ENCODE measurements at regions not wholly inside any gene's neighbourhood (a gene's known extent, or its start where the extent isn't known, plus 50 kb on each side); places are given as distances from the start of the nearest gene placed in this dataset.
"Not testable (repeated sequence)": the region's sequence is repeated elsewhere in the genome, so short reads cannot be mapped to it uniquely, and the experiment has no call there.

DNA sequence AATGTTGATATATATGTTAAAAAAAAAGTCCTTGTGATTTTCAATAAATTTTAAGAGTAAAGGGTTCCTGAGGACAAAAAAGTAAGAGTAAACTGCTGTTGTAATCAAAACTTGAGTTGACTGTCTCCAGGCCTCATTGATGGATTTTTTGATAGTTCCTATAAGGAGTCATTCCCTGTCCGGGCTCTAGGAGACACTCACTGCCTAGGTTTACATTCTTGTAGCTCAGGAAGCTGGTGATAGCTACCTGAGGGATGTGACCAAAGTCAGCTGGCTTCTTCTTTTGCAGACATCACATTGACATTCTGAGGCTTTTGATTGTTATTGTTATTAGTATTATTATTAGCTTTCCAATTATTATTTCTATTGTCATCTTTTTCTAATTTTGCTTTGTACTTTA is 116.5 kb upstream of the FBXL7 start:
- no peak for DNase-seq

DNA sequence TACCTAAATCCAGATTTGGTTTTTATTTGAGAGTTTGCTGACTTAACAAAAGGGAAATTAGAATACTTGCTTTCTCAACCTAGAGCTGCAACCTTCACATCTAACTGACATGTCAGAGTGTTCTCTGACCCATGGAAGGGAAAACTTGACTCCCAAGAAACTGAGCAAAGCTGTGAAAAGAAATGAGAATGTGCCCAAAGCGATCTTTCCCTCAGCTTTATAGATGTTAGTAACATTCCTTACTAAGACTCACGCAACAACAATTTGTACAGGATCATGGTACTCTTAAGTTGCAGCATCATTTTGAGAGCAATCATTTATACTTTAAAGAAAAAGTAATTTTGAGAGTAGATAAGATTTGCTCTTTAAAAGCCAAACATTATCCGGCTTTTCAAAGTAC is 117.0 kb upstream of the FBXL7 start:
- no peak for DNase-seq

DNA sequence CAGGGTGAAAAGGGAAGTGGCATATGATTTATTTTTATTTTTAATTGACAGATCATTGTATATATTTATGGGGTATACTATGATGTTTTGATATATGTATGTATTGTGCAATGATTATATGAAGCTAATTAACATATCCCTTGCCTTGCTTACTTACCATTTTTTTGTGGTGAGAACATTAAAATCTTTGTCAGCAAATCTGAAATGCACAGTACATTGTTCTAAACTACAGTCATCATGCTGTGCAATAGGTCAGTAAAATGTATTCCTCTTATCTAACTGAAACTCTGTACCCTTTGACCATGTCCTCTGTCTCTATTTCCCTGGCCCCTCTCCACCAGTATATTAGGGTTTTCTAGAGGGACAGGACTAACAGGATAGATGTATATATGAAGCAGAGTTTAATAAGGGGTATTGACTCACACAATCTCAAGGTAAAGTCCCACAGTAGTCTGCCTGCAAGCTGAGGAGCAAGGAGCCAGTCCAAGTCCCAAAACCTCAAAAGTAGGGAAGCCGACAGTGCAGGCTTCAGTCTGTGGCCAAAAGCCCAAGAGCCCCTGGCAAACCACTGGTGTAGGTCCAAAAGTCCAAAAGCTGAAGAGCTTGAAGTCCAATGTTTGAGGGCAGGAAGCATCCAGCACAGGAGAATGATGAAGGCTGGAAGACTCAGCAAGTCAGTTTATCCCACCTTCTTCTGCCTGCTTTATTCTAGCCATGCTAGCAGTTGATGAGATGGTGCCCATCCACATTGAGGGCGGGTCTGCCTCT is 122.2 kb upstream of the FBXL7 start:
- DNase-seq, result no peak

DNA sequence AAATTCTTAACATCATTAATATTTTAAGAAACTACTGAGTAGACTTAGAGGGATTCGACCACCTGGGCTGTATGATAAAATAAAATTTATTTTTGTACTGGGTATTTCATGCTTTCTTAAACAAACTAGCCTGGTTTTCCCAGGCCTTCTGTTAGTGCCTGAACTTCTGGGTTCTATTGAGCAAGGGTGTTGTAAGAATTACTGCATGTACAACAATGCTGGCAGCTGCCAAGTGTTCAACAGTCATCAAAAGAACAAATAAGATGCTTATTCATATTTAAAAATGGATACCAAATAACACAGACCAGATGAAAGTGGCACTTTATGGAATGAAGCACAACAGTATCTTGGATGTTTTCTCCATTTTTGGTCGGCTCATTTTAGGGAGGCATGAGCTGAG is 123.2 kb upstream of the FBXL7 start:
- DNase-seq, result no peak

DNA sequence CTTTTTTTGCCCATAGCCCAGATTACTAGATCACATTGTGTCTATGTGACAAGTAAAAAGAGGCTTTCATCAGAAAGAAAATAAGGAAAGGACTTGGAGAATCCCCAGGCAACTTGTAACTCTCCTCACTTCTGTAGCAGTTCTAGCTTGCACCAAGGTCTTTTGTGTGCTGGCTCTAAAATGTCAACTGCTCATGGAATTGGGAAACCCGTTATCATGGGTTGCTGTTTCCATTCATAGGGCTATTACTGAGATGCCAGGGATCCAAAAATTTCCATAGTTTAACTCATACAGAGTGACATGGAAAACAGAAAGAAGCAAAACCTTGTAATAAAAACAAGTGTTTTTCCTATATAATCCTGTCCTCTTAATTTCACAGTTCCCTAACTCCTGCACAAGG is 123.9 kb upstream of the FBXL7 start:
- no peak for DNase-seq

DNA sequence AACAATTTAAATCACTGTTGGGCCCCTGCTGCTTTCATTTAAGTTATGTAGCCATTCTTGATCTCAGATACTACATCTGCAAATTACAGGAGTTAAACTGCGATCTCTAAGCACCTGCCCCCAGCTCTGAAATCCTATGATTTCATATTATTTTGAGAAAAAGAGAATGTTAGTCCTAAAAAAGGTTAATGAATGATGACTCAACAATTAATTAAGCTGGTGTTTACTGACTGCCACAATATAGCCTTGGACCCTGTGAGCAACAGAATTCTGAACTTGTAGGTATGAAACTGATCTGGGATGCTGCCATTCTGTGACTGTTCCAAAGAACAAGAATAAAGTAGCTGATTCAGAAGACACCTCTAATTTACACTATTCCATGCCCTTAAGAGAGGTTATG is 124.4 kb upstream of the FBXL7 start:
- DNase-seq, result no peak

DNA sequence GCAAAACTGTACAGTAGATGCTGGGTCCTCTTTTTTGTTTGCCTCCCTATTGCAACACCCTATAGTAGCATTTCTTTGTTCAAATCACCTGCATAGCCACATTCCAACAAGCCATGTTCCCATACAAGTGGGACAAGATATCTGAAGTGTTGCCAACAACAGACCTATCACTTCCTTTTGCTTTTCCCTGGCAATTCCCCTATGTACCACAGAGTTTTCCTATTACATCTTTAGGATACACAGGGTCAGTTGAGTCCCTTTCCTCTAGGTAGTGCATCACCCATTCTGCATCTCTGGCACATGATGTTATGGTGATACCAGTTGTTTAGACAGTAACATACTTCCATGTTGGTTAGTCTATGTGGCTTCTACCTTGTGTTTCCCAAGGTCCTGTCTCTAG is 125.1 kb upstream of the FBXL7 start:
- no peak for DNase-seq

DNA sequence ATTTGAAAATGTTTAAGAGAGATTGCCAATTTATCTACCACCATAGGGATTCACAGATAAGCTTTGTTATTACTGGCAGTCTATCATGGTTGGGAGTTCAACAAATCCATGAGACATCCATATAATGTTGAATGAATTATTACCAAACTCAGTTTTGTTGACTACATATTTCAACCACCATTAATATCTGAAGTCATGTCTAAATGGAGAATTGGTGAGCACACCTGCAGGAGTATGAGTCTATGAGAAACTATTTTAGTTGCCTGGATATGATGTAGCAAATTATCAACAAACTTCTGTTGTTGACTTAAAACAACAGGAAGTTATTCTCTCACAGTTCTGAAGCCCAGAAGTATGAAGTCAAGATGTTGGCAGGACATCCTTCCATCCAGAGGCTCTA is 126.8 kb upstream of the FBXL7 start:
- DNase-seq, result no peak

DNA sequence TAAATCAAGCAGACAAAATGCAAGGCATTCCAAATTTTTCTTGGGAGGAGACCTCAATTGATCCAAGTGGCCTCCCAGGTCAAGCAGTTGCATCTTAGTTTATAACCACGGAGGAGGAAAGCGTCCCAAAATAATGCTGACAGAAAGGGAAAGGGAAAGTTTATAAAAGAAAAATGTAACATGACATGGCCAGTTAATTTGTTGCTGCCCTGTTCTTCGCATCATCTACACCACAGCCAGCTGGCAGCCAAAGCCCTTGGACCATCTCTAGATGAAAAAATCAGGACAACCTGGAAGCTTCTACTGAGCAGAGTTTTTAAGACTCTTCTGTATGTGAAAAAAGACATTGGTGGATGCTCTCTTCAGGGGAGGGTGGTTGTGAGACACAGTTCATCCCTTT is 128.8 kb upstream of the FBXL7 start:
- no peak for DNase-seq

DNA sequence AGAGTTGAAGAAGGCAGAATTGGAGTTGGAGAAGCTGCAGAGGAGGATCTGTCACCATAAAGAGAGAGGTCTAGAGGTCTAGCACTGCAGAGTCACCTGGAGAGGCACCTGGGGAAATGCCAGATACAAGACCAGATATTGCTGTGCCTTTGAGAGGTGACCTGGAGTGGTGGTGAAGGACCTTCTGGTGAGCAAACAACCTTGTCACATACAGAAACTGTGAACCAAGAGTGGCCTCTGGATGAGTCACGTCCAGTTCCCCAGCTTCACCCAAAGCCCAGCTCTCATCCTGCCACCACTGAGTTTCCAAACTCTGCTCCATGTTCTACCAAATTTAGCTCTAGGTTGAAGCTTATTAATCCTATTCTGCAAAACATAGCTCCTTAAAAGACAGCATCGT is 131.1 kb upstream of the FBXL7 start:
- DNase-seq, result no peak

DNA sequence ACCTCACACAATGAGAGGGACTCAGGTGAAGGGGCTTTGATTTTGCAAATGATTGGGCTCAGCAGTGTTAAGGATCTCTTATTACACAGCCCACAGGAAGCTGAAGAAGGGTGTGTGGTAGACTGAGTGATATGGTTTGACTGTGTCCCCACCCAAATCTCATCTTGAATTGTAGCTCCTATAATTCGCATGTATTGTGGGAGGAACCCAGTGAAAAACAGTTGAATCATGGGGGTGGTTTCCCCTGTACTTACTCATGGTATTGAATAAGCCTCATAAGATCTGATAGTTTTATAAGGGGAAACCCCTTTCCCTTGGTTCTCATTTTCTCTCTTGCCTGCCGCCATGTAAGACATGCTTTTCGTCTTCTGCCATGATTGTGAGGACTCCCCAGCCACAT is 132.5 kb upstream of the FBXL7 start:
- DNase-seq, result no peak

DNA sequence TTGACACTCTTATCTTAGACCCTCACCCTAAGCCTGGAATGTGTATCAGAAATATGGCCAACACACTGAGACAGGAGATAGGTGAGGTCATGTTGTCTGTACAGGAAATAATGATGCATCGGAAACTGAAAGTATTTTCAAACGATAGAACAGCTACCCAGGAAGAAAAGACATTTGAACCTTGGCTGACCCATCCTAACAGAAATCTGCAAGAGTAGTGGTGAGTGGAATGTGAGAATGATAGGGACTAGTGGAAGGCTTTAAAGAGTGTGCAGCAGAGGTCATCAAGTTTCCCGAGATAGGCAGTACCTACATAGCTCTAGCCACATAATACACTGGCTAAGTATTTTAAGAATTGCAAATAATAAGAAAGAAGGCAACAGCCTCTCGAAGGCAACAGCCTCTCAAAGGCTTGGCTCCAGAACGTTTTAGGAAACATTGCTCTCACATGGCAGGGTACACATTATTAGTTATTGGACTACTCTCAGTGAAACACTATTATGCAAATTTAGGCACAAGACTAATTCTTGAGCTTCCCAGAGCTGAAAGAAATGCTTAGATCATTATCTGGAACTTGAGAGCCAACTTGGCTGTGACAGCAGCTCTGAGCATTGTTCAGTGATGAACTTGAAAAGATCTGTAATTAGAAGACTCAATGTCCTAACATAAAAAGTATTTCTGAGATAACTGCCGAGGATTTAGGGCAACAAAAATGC is 133.1 kb upstream of the FBXL7 start:
- DNase-seq, result no peak

DNA sequence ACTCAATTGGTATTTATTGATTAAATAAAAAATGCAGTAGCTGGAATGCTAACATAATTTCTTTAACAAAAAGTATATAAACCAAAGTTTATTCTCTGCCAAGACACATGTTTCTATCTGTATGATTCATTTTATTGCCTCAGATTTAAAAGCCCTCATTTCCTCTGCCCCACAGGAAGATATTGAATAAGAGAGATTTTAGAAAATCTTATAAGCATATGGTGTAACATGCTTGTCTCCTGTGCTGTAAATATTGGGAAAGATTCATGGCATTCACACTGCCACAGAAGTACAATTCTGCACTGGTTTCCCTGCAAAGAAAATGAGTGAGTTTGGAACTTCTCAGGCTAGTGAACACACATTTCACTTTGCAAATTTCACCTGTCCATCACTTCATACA is 134.9 kb upstream of the FBXL7 start:
- DNase-seq, result no peak

DNA sequence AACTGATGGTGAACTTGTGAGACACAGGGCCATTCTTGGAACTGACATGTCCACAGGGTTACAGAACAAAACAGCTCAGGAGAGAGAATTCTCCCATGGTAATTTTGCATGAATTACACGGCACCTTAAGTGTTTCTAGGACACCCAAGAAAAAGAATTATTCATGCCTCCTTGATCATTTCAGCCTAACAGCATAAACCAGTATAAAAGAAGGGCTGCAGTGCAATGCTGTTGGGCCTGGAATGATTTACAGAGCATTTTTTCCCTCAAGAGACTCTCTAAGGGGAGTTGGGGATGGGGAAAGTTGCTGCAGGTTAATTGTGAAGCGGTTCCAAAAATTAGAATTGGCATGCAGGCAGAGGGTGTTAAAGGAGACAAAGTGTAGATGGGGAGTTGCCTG is 136.4 kb upstream of the FBXL7 start:
- DNase-seq, result peak in 1 of 14 donors; percentile 32

DNA sequence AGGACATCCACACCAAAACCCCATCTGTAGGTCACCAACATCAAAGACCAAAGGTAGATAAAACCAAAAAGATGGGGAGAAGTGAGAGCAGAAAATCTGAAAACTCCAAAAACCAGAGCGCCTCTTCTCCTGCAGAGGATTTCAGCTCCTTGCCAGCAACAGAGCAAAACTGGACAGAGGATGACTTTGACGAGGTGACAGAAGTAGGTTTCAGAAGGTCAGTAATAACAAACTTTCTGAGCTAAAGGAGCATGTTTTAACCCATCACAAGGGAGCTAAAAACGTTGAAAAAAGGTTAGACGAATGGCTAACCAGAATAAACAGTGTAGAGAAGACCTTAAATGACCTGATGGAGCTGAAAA is 142.9 kb upstream of the FBXL7 start:
- DNase-seq, result not testable (repeated sequence)

DNA sequence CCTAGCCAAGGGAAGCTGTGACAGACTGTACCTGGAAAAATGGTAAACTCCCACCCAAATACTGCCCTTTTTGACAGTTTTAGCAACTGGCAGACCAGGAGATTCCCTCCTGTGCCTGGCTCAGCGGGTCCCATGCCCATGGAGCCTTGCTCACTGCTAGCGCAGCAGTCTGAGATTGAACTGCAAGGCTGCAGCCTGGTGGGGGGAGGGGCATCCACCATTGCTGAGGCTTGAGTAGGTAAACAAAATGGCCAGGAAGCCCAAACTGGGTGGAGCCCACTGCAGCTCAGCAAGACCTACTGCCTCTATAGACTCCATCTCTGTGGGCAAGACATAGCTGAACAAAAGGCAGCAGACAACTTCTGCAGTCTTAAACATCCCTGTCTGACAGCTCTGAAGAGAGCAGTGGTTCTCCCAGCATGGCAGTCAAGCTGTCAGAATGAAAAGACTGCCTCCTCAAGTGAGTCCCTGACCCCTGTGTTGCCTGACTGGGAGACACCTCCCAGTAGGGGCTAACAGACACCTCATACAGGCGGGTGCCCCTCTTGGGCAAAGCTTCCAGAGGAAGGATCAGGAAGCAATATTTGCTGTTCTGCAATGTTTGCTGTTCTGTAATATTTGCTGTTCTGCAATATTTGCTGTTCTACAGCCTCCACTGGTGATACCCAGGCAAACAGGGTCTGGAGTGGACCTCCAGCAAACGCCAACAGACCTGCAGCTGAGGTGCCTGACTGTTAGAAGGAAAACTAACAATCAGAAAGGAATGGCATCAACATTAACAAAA is 143.5 kb upstream of the FBXL7 start:
- DNase-seq, result not testable (repeated sequence)

DNA sequence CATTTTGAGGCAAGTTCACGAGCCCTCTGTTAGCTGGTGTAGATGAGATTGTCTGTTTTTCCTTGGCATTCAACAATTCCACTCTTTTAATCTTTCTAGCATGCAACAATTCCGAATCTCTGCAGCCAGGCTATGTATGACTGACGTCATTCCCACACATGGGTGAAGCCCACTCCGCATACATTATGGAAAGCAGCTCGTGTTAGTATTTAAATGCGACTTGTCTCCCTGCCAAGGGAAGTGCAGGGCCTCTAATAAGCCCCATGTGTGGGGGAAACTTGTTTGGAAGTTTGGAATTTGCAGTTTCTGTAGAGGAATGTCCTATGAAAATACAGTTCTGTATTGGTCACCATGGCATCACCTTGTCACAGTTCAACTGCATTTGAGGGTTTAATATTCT is 146.0 kb upstream of the FBXL7 start:
- DNase-seq, result no peak

DNA sequence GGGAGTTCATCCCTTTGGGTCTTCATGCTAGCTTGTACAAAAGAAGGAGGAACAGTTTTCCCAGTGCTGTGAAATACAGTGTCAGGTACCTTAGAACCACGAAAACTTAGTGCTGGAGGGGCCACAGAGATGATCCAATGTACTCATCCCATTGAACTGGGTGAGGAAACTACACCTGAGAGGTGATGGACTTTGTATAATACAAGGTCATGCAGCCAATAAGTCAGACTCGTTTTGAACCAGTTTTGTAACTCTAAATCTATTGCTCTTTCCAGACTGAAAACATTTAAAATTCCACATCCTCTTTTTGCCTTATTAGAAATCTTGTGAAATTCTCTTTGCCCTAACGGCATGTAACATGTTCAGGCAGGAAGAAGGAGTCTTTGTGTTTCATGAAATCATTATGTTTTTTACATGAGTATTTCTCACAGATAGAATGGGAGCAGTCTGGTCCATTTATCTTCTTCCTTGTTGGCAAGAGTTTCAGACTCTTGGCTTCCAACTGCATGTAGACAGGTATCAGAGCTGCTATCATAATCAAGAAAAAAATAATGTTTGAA is 146.8 kb upstream of the FBXL7 start:
- DNase-seq, result no peak

DNA sequence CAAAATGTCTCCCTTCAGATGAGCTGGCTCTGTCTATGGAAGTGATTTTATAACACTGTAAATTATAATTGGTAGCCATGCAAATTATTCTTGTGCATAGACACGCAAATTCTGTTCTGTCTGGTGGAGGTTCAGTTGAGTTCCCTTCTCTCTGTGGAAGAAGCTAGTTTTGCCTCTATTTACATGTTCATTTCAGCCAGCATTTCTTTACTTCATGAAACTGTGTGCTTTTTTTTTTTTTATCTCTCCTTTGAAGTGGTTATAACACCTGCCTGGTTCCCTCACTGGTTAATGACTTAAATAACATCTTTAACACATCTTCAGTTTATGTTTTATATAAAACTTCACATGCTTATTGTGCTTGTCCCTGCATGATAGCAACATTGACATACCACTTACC is 149.4 kb upstream of the FBXL7 start:
- DNase-seq, result no peak

DNA sequence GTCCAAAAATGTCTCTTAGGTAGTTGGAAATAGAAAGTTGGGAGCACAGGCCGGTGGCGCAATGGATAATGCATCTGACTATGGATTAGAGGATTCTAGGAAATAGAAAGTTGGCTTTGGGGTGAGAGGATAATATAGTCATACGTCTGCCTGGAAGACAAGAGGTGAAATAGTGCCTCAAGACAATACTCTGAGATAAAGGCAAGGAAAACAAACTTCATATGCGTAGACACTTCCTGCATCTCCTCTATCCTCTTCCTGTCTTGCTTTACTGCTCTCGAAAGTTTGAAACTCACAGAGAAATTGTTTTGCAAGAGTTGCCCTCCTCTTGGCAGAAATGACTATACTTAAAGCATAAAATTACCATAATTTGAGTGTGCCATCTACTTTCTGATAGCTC is 153.2 kb upstream of the FBXL7 start:
- DNase-seq, result no peak

DNA sequence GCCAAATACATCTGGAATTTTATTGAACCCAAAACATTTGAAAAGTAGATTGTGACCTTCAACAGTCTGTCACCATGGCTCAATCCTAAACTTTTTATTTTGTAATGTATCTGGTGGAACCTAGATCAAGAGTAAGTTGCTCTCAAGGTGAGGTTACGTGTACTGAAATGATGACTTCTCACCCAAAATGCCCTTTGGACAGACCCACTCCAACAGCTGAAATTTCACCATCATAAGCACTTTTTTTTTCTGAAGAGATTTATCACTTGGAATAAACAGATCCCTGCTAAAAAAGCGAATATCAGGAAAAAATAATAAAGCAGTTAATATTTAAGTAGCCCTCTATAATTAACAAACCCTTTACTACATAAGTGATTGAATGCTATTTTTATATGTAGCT is 155.0 kb upstream of the FBXL7 start:
- no peak for DNase-seq

DNA sequence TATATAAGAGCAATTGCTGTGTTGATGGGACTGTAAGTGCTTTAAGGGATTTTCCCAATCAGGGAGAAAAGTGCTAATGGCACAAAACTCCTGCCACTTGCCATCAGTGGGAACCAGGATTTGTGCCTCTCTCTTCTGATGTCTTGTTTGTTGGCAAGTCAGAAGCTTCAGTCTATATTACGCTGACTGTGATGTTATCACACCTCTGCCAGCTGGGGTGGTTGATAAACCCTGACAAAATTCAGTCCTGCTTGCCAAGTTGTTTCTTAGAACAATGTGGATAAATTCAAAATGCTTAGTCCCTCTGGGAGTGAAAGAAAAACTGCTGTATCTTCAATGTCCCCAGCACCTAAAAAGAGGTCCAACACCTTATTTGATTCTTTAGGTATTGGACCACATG is 161.4 kb upstream of the FBXL7 start:
- DNase-seq, result no peak

DNA sequence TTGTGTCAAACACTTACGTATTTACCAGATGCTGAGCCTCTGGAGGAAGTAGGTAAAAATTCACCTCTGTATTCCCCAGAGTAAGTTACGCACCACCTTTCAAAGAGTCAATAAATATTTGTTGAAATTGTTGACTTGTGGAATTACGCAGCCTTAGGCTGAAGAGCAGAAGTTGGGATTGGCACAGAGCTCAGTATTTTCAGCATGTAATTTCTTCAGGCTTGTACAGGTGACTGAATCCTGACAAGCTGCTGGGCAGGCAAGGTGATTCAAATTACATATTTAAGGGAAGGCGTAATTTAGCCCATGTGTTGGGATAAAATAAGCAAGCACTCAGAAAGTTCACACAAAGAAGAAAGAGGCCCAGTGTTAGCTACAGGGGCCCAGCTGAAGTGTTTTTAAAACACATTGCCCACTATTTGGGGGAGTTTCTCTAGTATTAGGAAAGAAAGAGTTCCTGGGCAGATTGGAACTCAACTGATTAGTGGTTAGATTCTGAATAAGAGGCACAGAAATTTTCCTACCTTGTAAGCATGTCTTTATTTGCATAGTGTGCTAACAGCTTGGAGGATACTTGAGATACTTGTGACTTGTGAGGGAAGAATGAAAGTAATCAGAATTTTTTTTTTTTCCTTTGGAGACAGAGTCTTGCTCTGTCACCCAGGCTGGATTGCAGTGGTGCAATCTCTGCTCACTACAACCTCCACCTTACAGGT is 165.3 kb upstream of the FBXL7 start:
- no peak for DNase-seq
